A673 (cell line): ENCODE measurements at regions not wholly inside any gene's neighbourhood (a gene's known extent, or its start where the extent isn't known, plus 50 kb on each side); places are given as distances from the start of the nearest gene placed in this dataset.

Experiments
- BruUV-seq: library from RNA; stranded (reverse); fragments of 400-500 nt; replicated peaks from 2 replicates; lab custom pipeline; 2021; lab: Mats Ljungman, UMichigan
- CTCF ChIA-PET: fragments of 300-600 bp; sonication (Branson Sonifier 250); formaldehyde crosslinking; loops from one replicate; lab custom pipeline; 2022; ENCODE audit warnings: antibody characterized with exemption; lab: Charles Lee
- POLR2A ChIA-PET: fragments of 300-600 bp; sonication (Branson Sonifier 250); formaldehyde crosslinking; loops from one replicate; lab custom pipeline; 2022; ENCODE audit warnings: antibody characterized with exemption; ENCODE audit not compliant: low non-redundant PET; lab: Charles Lee
- DNase-seq: peaks from one replicate; pipeline ENCODE4 v3.0.0-alpha.2; 2015; ENCODE audit warnings: low spot score
- H3K27ac ChIP-seq: fragments of 200-600 bp; sonication (generic); 2 replicates; pipeline ENCODE4 v1.5.1; 2016; ENCODE audit warnings: mixed run types, low read depth, mild to moderate bottlenecking, mixed read lengths, antibody characterized with exemption, low read length; ENCODE audit not compliant: poor library complexity, severe bottlenecking
- H3K27me3 ChIP-seq: fragments of 200-600 bp; sonication (generic); replicated peaks from 2 replicates; pipeline ENCODE4 v1.6.1; 2017; ENCODE audit warnings: mixed run types, low read depth, mild to moderate bottlenecking, mixed read lengths, antibody characterized with exemption, low read length; ENCODE audit not compliant: insufficient read depth, poor library complexity
- H3K36me3 ChIP-seq: fragments of 200-600 bp; sonication (generic); 2 replicates; pipeline ENCODE4 v1.6.1; 2016; ENCODE audit warnings: mixed run types, mild to moderate bottlenecking, mixed read lengths, antibody characterized with exemption, low read length; ENCODE audit not compliant: insufficient read depth, poor library complexity, severe bottlenecking
- H3K4me1 ChIP-seq: fragments of 200-600 bp; sonication (generic); 2 replicates; pipeline ENCODE4 v1.6.1; 2017; ENCODE audit warnings: mixed run types, mild to moderate bottlenecking, mixed read lengths, antibody characterized with exemption, low read length; ENCODE audit not compliant: insufficient read depth, poor library complexity, severe bottlenecking
- H3K4me3 ChIP-seq: fragments of 200-600 bp; sonication (generic); 2 replicates; pipeline ENCODE4 v1.5.1; 2016; ENCODE audit warnings: low read depth, mixed run types, mild to moderate bottlenecking, mixed read lengths, low read length; ENCODE audit not compliant: poor library complexity, severe bottlenecking
- H3K9me3 ChIP-seq: fragments of 200-600 bp; sonication (generic); 2 replicates; pipeline ENCODE4 v1.6.1; 2016; ENCODE audit warnings: mixed run types, low read depth, mild to moderate bottlenecking, mixed read lengths, antibody characterized with exemption, low read length; ENCODE audit not compliant: poor library complexity, severe bottlenecking
- CTCF ChIP-seq: fragments of 300-800, 200-600 bp; sonication (generic); conservative IDR thresholded peaks from 2 replicates; pipeline ENCODE4 v1.5.1; 2017; ENCODE audit warnings: low read depth, mild to moderate bottlenecking, antibody characterized with exemption, low read length, moderate library complexity, mixed read lengths
- EZH2 ChIP-seq: fragments of 200-600 bp; sonication (generic); IDR thresholded peaks from 2 replicates; pipeline ENCODE4 v1.6.1; 2017; ENCODE audit warnings: borderline replicate concordance, low read depth, mild to moderate bottlenecking, mixed read lengths, antibody characterized with exemption, low read length; ENCODE audit not compliant: poor library complexity, severe bottlenecking
- intact Hi-C: fragments of 100-400 bp; cut with micrococcal nuclease; formaldehyde crosslinking; loops from one replicate; pipeline ENCODE4 v1.10.0; 2022; ENCODE audit not compliant: unreplicated experiment

- CTCF ChIA-PET, result no interaction called here
- BruUV-seq, result no TSS peak
- POLR2A ChIA-PET, result no interaction called here
These were observed 176.2 kb downstream of the FOXO1 start for GRCh38 chr13:40490086-40490758.

GRCh38 chr13:40492511-40492910 lies 173.9 kb downstream of the FOXO1 start:
- POLR2A ChIA-PET, result no interaction called here
- H3K9me3 ChIP-seq, result no peaks in the 10 kb centered on the region
- intact Hi-C loops, result no loop called here
- CTCF ChIA-PET, result no interaction called here
- no peaks in the 10 kb centered on the region for H3K36me3 ChIP-seq
- H3K4me1 ChIP-seq, result no peaks in the 10 kb centered on the region
- no TSS peak for BruUV-seq
- peaks cover 3% of the 10 kb centered on the region for H3K27me3 ChIP-seq
- H3K27ac ChIP-seq, result no peak overlapping the region
- H3K4me3 ChIP-seq, result no peak overlapping the region
- no peak for DNase-seq
- TF ChIP-seq CTCF (no peak), EZH2 (no peak)

More at GRCh38 chr13:40490086-40490758, 176.2 kb downstream of the FOXO1 start:
- Histone ChIP-seq H3K4me3 (no peak overlapping the region), H3K27me3 (peaks cover 3% of the 10 kb centered on the region), H3K27ac (no peak overlapping the region), H3K36me3 (no peaks in the 10 kb centered on the region), H3K4me1 (no peaks in the 10 kb centered on the region), H3K9me3 (no peaks in the 10 kb centered on the region)
- intact Hi-C loops, result no loop called here
- DNase-seq, result no peak
- TF ChIP-seq CTCF (no peak), EZH2 (no peak)

- POLR2A ChIA-PET, result no interaction called here
- CTCF ChIA-PET, result no interaction called here
- DNase-seq, result no peak
- H3K36me3 ChIP-seq, result no peaks in the 10 kb centered on the region
- no TSS peak for BruUV-seq
- TF ChIP-seq EZH2, result no peak
- TF ChIP-seq CTCF, result no peak
- no peaks in the 10 kb centered on the region for H3K4me1 ChIP-seq
- intact Hi-C loops, result no loop called here
- no peaks in the 10 kb centered on the region for H3K9me3 ChIP-seq
- no peak overlapping the region for H3K4me3 ChIP-seq
- H3K27me3 ChIP-seq, result peaks cover 3% of the 10 kb centered on the region
- H3K27ac ChIP-seq, result no peak overlapping the region
These were observed 171.9 kb downstream of the FOXO1 start for GRCh38 chr13:40494513-40494912.
